GM12872 (cell line): ENCODE measurements at regions not wholly inside any gene's neighbourhood (a gene's known extent, or its start where the extent isn't known, plus 50 kb on each side); places are given as distances from the start of the nearest gene placed in this dataset.

Experiments
- TF ChIP-seq, protein P1 (sequence below): IDR thresholded peaks from 3 replicates; pipeline ENCODE4 v1.5.1; 2011; ENCODE audit warnings: low read depth, mild to moderate bottlenecking, low read length, moderate library complexity; ENCODE audit not compliant: insufficient read depth

DNA sequence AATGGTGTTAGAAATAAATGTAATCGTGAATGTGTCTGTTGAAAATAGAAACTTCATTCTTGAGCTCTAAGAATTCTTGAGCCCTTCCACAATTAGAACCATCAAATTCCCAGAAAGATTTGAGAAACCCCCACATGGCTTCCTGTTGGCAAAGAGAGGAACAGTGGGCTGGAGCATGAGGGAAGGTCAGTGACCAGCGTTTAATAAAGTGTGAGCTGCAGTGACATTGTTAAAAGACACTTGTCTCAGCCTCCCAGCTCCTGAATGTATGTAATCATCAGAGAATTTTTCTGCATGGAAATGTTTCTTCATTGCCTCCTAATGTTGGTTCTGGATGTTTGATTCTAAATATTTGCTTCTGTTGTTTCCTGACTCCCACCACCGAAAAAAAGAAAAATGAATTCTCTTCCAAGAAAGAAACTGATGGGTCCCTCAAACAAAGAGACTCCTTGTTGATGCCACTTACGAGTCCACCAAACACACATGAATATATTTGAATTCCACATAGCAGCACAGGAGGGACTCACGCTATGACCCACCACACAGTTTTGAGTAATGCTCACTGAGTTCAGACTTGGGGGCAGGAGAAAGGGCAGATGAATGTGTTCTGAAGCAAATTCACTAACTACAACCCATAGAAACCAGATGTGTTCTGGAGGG is 225.1 kb upstream of the KLHL29 start:
- TF ChIP-seq, protein P1, sequence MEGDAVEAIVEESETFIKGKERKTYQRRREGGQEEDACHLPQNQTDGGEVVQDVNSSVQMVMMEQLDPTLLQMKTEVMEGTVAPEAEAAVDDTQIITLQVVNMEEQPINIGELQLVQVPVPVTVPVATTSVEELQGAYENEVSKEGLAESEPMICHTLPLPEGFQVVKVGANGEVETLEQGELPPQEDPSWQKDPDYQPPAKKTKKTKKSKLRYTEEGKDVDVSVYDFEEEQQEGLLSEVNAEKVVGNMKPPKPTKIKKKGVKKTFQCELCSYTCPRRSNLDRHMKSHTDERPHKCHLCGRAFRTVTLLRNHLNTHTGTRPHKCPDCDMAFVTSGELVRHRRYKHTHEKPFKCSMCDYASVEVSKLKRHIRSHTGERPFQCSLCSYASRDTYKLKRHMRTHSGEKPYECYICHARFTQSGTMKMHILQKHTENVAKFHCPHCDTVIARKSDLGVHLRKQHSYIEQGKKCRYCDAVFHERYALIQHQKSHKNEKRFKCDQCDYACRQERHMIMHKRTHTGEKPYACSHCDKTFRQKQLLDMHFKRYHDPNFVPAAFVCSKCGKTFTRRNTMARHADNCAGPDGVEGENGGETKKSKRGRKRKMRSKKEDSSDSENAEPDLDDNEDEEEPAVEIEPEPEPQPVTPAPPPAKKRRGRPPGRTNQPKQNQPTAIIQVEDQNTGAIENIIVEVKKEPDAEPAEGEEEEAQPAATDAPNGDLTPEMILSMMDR: no peak

DNA sequence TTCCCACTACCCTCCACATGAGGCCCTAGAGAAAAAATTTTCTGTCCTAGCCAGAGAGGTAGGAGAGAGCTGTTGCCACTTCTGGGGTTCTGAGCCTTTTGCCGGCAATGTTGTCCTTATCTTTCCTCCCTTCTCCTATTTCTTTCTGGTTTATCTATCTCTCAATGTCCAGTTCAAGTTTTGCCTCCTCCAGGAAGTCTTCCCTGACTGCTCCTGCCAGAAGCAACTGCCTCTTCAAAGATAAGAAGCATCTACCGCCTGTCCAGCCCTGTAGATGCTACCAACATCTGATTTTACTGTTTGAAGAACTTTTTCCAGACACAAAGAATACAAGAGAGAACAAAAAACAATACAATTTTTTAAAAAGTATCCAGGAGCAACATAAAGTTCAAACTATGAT is 220.8 kb upstream of the KLHL29 start:
- TF ChIP-seq, protein P1: no peak

- TF ChIP-seq, protein P1: no peak
These were observed 215.1 kb upstream of the KLHL29 start for GRCh38 chr2:23169896-23170295.

DNA sequence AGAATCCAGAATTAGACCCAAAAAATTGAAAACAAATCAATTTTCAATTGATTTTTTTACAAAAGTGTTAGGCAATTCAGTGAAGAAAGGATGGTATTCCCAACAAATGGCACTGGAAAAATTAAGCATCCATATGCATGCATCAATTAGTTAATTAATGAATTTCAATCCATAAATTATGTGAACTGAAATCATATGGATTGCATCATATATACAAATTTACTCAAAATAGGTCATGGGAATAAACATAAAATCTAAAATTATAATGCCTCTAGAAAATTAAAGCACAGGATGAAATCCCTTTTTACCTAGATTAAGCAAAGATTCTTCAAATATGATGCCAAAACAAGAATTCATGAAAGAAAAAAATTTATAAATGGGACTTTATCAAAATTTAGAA is 213.9 kb upstream of the KLHL29 start:
- TF ChIP-seq, protein P1: no peak

- TF ChIP-seq, protein P1: no peak
These were observed 206.6 kb upstream of the KLHL29 start for GRCh38 chr2:23178396-23178795.

DNA sequence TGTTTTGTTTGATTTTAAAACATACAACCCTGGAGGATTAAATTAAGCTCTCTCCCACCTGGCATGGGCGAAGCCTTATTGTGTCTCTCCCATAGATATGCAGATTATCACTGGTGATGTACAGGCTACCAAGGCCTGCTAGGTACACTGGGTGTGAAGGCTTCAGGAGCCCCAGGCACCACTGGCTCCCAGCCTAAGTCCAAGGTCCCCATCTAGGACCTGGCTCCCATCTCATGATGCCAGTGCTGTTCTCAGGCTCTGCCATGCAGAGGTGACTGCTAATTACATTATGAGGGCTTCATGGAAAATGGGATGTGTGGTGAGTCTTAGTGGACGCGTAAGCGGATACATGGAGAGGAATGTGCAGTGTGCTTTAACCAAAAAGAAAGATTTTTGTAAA is 201.2 kb upstream of the KLHL29 start:
- TF ChIP-seq, protein P1: no peak

- TF ChIP-seq, protein P1: no peak
These were observed 186.5 kb upstream of the KLHL29 start for GRCh38 chr2:23198316-23199114.
